HG02678 (cell line): ENCODE measurements at regions not wholly inside any gene's neighbourhood (a gene's known extent, or its start where the extent isn't known, plus 50 kb on each side); places are given as distances from the start of the nearest gene placed in this dataset.

ENCODE experiments used
- ATAC-seq: cut with Tn5 transposase; IDR thresholded peaks from one replicate; pipeline ENCODE4 v1.9.1; 2021; ENCODE audit warnings: mild to moderate bottlenecking, moderate library complexity; ENCODE audit not compliant: unreplicated experiment

GRCh38 chr15:100781061-100781960 is 98.3 kb upstream of the ALDH1A3 start:
- ATAC-seq = no peak

- ATAC-seq = no peak
Observed at GRCh38 chr15:100781961-100782530, 97.6 kb upstream of the ALDH1A3 start.

- ATAC-seq = no peak
Observed at GRCh38 chr15:100783291-100783690, 96.3 kb upstream of the ALDH1A3 start.

DNA sequence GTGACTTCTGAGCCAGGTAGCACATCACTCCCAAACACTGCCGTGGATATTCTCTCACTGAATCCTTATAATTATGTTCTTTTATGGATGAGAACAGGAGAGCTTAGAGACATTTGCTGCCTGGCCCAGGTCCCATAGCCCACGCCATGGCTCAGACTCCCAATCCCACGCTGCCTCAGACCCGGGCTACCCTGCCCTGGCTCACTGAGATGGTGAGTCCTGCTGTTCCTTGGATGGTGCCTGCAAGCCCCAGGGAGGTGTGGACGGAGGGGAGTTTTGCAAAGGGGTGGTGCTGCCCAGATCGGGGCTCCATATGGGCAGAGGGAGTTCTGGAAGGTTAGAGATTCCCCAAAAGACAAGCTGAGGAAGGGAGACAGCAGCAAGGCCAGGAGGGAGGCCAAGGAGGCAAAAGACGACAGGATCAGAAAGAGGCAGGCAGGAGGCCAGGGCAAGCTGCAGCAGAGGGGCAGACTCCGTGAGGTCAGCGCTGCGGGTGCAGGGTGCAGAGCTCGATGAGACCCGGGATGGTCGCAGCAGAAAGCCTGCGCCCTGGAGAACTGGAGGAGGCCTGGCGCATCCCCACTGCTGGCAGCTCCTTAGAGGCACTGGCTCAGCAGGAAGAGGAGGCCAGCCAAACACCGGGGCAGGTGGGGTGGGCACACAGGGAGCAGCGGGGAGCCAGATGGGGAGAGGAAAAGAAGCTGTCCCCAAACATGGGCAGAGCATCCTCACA is 95.7 kb upstream of the ALDH1A3 start:
- no peak for ATAC-seq

GRCh38 chr15:100784493-100785180 is 95.0 kb upstream of the ALDH1A3 start:
- ATAC-seq = no peak

GRCh38 chr15:100785181-100786138 is 94.2 kb upstream of the ALDH1A3 start:
- ATAC-seq = no peak

- no peak for ATAC-seq
Observed at GRCh38 chr15:100786139-100786531, 93.5 kb upstream of the ALDH1A3 start.

GRCh38 chr15:100786901-100787566 is 92.6 kb upstream of the ALDH1A3 start:
- no peak for ATAC-seq

GRCh38 chr15:100787567-100788417 is 91.8 kb upstream of the ALDH1A3 start:
- no peak for ATAC-seq

GRCh38 chr15:100788418-100789105 is 91.1 kb upstream of the ALDH1A3 start:
- ATAC-seq = no peak

DNA sequence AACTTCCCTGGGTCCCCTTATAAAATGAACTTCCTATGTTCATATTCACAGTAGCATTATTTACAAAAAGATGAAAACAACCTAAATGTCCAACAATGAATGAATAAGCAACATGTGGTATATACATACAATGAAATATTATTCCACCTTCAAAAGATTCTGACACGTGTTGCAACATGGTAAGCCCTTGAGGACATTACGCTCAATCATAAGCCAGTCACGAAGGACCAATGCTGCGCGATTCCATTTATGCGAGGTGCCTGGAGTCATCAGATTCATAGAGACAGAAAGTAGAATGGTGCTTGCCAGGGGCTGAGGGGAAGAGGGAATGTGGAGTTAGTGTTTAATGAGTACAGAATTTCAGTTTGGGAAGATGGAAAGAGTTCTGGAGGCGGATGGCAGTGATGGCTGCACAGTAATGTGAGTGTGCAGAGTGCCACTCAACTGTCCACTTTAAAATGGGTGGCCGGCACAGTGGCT is 88.8 kb upstream of the ALDH1A3 start:
- no peak for ATAC-seq

DNA sequence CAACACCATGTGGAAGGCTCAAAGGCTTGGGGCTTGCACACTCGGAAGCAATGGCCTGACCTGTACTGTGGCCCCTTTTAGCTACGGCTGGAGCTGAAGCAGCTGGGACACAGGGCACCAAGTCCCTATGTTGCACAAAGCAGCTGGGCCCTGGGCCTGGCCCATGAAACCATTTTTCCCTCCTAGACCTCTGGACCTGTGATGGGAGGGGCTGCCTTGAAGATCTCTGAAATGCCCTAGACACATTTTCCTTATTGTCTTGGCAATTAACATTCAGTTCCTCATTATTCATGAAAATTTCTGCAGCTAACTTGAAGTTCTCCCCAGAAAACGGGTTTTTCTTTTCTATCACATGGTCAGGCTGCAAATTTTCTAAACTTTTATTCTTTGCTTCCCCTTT is 85.6 kb upstream of the ALDH1A3 start:
- no peak for ATAC-seq

DNA sequence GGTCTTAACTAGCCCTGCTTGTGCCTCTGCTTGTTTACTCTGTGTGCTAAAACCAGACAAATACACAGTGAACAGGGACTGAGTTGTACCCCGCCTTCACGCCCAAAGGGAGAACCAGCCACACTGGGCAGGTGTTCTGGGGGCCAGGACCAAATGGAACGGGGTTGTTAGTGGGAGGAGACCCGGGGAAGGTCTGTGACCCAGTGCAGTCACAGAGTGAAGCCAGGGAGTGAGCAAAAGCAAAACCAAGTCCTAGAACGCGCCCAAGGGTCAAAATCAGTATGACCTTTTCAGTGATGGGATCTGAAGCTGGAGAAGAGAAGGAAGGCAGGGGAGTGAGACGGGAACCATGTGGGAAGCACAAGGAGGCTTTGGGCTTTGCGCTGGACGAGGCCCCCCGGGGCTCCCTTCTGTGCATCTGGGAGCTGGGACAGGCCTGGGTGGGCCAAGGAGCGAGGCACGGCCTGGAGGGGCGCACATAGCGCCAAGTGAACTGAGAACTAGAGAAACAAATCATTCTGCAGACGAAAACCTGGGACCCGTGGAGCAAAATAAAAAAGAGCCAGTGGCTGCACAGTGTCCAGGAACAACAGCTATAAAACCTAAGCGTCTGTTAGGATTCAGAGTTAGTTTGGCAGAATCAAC is 78.3 kb upstream of the ALDH1A3 start:
- no peak for ATAC-seq

- no peak for ATAC-seq
Observed at GRCh38 chr15:100802421-100803170, 77.0 kb upstream of the ALDH1A3 start.

DNA sequence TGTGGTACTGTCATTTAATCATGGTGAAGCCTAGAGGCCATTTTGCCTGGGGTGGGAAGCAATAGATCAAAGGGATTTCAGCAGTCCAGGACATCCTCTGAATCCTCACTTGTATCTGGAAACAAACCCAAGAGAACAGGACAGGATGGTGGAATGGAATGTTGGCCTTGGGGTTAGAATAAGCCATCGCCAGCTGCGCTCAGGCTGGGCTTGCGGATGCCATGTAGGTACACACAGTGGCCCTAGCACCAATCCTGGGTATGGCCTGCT is 76.5 kb upstream of the ALDH1A3 start:
- no peak for ATAC-seq

DNA sequence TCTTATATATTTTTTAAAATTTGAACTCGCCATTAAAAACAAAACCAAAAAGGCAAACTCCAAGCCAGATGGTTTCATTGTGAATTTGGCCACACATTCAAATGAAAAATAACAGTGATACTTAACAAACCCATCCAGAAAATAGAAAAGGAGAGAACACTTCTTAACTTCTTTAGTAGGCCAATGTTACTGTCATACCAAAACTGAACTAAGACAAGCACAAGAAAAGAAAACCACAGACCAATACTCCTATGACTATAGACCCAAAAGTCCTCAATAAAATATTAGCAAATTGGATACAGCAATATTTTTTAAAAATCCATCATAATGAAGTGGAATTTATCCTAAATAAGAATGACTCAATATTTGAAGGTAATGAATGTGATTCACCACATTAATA is 73.5 kb upstream of the ALDH1A3 start:
- ATAC-seq = no peak

DNA sequence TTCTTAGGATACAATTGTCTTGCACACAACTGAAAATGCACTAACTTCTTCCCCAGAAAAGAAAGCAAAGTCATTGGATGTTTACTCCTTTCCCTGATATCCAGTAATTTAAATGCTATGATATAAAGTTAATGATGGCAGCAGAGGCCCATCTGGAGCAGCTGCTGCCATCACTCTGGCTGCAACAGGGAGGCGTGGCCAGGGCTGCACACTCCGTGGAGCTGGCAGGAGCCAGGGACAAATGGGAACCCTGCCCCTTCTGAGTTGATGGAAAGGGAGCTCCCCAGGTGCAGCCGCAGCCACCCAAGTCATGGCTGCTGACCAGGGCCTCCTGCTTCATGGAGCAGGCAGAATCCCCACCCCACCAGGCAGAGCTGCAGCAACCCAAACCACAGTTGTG is 72.6 kb upstream of the ALDH1A3 start:
- ATAC-seq = no peak
